ENCODE measurements at regions not wholly inside any gene's neighbourhood (a gene's known extent, or its start where the extent isn't known, plus 50 kb on each side); places are given as distances from the start of the nearest gene placed in this dataset.

GRCh38 chr12:86948851-86949250 lies 692.7 kb upstream of the MGAT4C start:
- TF ChIP-seq CTCF (IDR thresholded peaks at IDR 0.05; ENCODE audit: low read length): no peak
- TF ChIP-seq EZH2 (IDR thresholded peaks at IDR 0.05; ENCODE audit: borderline replicate concordance, low read length): no peak

Data from OCI-LY1 (cell line).